CD4-positive, CD25-positive, alpha-beta regulatory T cell (primary cell): ENCODE measurements at regions not wholly inside any gene's neighbourhood (a gene's known extent, or its start where the extent isn't known, plus 50 kb on each side); places are given as distances from the start of the nearest gene placed in this dataset.

Experiments used
- ATAC-seq, 2 donors: fragments of 150-1000 bp; cut with Tn5 transposase; one replicate each; pipeline ENCODE4 v1.10.0; 2021; ENCODE audit warnings: low read depth in 2 of 2, moderate number of reproducible peaks in 2 of 2, moderate library complexity in 1 of 2
- DNase-seq, 3 donors: peaks; one replicate each; pipeline versions ENCODE4 v3.0.0 to v3.0.0-alpha.2; 2012 to 2022; ENCODE audit warnings: mixed read lengths in 1 of 3
- H3K27ac ChIP-seq: one replicate; pipeline ENCODE4 v1.7.0; 2013; ENCODE audit warnings: mild to moderate bottlenecking, low read length; ENCODE audit not compliant: insufficient read depth, poor library complexity, severe bottlenecking
- H3K27me3 ChIP-seq: one replicate; pipeline ENCODE4 v1.7.0; 2013; ENCODE audit warnings: low read length; ENCODE audit not compliant: control insufficient read depth, insufficient read depth
- H3K36me3 ChIP-seq: one replicate; pipeline ENCODE4 v1.7.0; 2013; ENCODE audit warnings: mild to moderate bottlenecking, low read length, moderate library complexity; ENCODE audit not compliant: control insufficient read depth, insufficient read depth
- H3K4me1 ChIP-seq: 2 replicates; pipeline ENCODE4 v1.7.0; 2013; ENCODE audit warnings: mild to moderate bottlenecking, low read length; ENCODE audit not compliant: insufficient read depth, control insufficient read depth, poor library complexity, severe bottlenecking
- H3K4me3 ChIP-seq: one replicate; pipeline ENCODE4 v1.7.0; 2013; ENCODE audit warnings: low read depth, mild to moderate bottlenecking, low read length, moderate library complexity
- H3K9me3 ChIP-seq, 2 experiments: 1 replicate in 1 of 2; 2 replicates in 1 of 2; pipeline ENCODE4 v1.7.0; 2013; ENCODE audit warnings: low read length in 2 of 2, mild to moderate bottlenecking in 1 of 2, moderate library complexity in 1 of 2; ENCODE audit not compliant: control insufficient read depth in 2 of 2
- H3K27ac Mint-ChIP-seq, 3 donors: one replicate each; pipeline ENCODE4 v1.8.0; 2020 to 2022; ENCODE audit warnings: mild to moderate bottlenecking in 3 of 3, mixed read lengths in 3 of 3, moderate library complexity in 2 of 3
- H3K27me3 Mint-ChIP-seq: one replicate; pipeline ENCODE4 v1.8.0; 2022; ENCODE audit warnings: mild to moderate bottlenecking, mixed read lengths
- H3K36me3 Mint-ChIP-seq: one replicate; pipeline ENCODE4 v1.8.0; 2020; ENCODE audit warnings: mixed read lengths
- H3K4me1 Mint-ChIP-seq, 4 donors: one replicate each; pipeline ENCODE4 v1.8.0; 2020 to 2022; ENCODE audit warnings: mixed read lengths in 4 of 4, mild to moderate bottlenecking in 1 of 4
- H3K4me3 Mint-ChIP-seq, 4 donors: one replicate each; pipeline ENCODE4 v1.8.0; 2020 to 2022; ENCODE audit warnings: mild to moderate bottlenecking in 4 of 4, mixed read lengths in 4 of 4, moderate library complexity in 3 of 4
- H3K9me3 Mint-ChIP-seq, 7 donors: one replicate each; pipeline ENCODE4 v1.8.0; 2020 to 2022; ENCODE audit warnings: mixed read lengths in 7 of 7, mild to moderate bottlenecking in 3 of 7, moderate library complexity in 2 of 7

- ATAC-seq, result no peak
- peaks cover 0 to 4% (median under 1%) of the 10 kb centered on the region in 4 donors for H3K4me1 Mint-ChIP-seq
- peaks cover 6% of the 10 kb centered on the region for H3K27me3 Mint-ChIP-seq
- H3K4me1 ChIP-seq, result no peaks in the 10 kb centered on the region
- H3K9me3 Mint-ChIP-seq, result peaks cover 0 to 4% (median 3%) of the 10 kb centered on the region in 7 donors
- H3K27ac Mint-ChIP-seq, result no peak overlapping the region
- no peak overlapping the region for H3K27ac ChIP-seq
- H3K4me3 Mint-ChIP-seq, result no peak overlapping the region
- no peaks in the 10 kb centered on the region for H3K9me3 ChIP-seq
- no peaks in the 10 kb centered on the region for H3K36me3 ChIP-seq
- H3K27me3 ChIP-seq, result no peaks in the 10 kb centered on the region
- no peaks in the 10 kb centered on the region for H3K36me3 Mint-ChIP-seq
- DNase-seq, result no peak
- H3K4me3 ChIP-seq, result no peak overlapping the region
Measured at GRCh38 chr10:62453274-62453673, 79.1 kb downstream of the ZNF365 start.

- ATAC-seq, result no peak
- H3K4me1 ChIP-seq, result no peaks in the 10 kb centered on the region
- Mint-ChIP-seq H3K27ac (peak overlapping the region in 2 of 3 donors; percentile 27 to 67), H3K4me1 (peaks cover 0 to 4% (median under 1%) of the 10 kb centered on the region in 4 donors), H3K9me3 (peaks cover 0 to 4% (median 3%) of the 10 kb centered on the region in 7 donors), H3K36me3 (no peaks in the 10 kb centered on the region), H3K4me3 (no peak overlapping the region), H3K27me3 (peaks cover 6% of the 10 kb centered on the region)
- H3K36me3 ChIP-seq, result no peaks in the 10 kb centered on the region
- H3K9me3 ChIP-seq, result no peaks in the 10 kb centered on the region
- H3K27me3 ChIP-seq, result no peaks in the 10 kb centered on the region
- H3K27ac ChIP-seq, result no peak overlapping the region
- no peak for DNase-seq
- no peak overlapping the region for H3K4me3 ChIP-seq
Measured at GRCh38 chr10:62454687-62455397, 80.7 kb downstream of the ZNF365 start.

- H3K27me3 Mint-ChIP-seq, result no peaks in the 10 kb centered on the region
- H3K27ac Mint-ChIP-seq, result no peak overlapping the region
- ATAC-seq (peak in 1 of 2 donors; percentile 52), DNase-seq (peak in 1 of 3 donors; percentile 3)
- peaks cover 0 to 4% (median 3%) of the 10 kb centered on the region in 7 donors for H3K9me3 Mint-ChIP-seq
- Histone ChIP-seq H3K36me3 (no peaks in the 10 kb centered on the region), H3K9me3 (no peaks in the 10 kb centered on the region), H3K4me3 (no peak overlapping the region), H3K27ac (no peak overlapping the region), H3K27me3 (no peaks in the 10 kb centered on the region), H3K4me1 (no peaks in the 10 kb centered on the region)
- H3K36me3 Mint-ChIP-seq, result no peaks in the 10 kb centered on the region
- H3K4me1 Mint-ChIP-seq, result peaks cover 0 to 4% (median under 1%) of the 10 kb centered on the region in 4 donors
- H3K4me3 Mint-ChIP-seq, result no peak overlapping the region
Measured at GRCh38 chr10:62456611-62457101, 82.5 kb downstream of the ZNF365 start.

GRCh38 chr10:62457196-62457595 is 83.0 kb downstream of the ZNF365 start:
- peaks cover 0 to 4% (median under 1%) of the 10 kb centered on the region in 4 donors for H3K4me1 Mint-ChIP-seq
- Histone ChIP-seq H3K27ac (no peak overlapping the region), H3K4me1 (no peaks in the 10 kb centered on the region), H3K4me3 (no peak overlapping the region), H3K9me3 (no peaks in the 10 kb centered on the region), H3K36me3 (no peaks in the 10 kb centered on the region), H3K27me3 (no peaks in the 10 kb centered on the region)
- H3K27ac Mint-ChIP-seq, result no peak overlapping the region
- peaks cover 0 to 4% (median 2%) of the 10 kb centered on the region in 7 donors for H3K9me3 Mint-ChIP-seq
- H3K4me3 Mint-ChIP-seq, result no peak overlapping the region
- no peak for ATAC-seq
- no peak for DNase-seq
- H3K36me3 Mint-ChIP-seq, result no peaks in the 10 kb centered on the region
- no peaks in the 10 kb centered on the region for H3K27me3 Mint-ChIP-seq

GRCh38 chr10:62457598-62457997 is 83.4 kb downstream of the ZNF365 start:
- Histone ChIP-seq H3K9me3 (no peaks in the 10 kb centered on the region), H3K4me3 (no peak overlapping the region), H3K4me1 (no peaks in the 10 kb centered on the region), H3K27ac (no peak overlapping the region), H3K36me3 (no peaks in the 10 kb centered on the region), H3K27me3 (no peaks in the 10 kb centered on the region)
- Mint-ChIP-seq H3K27ac (no peak overlapping the region), H3K27me3 (no peaks in the 10 kb centered on the region), H3K4me3 (no peak overlapping the region), H3K36me3 (no peaks in the 10 kb centered on the region), H3K4me1 (peaks cover 0 to 4% (median under 1%) of the 10 kb centered on the region in 4 donors), H3K9me3 (peaks cover 0 to 4% (median 2%) of the 10 kb centered on the region in 7 donors)
- ATAC-seq (no peak), DNase-seq (no peak)

- Histone ChIP-seq H3K27ac (no peak overlapping the region), H3K27me3 (no peaks in the 10 kb centered on the region), H3K4me1 (no peaks in the 10 kb centered on the region), H3K36me3 (no peaks in the 10 kb centered on the region), H3K4me3 (no peak overlapping the region), H3K9me3 (no peaks in the 10 kb centered on the region)
- ATAC-seq (no peak), DNase-seq (no peak)
- no peak overlapping the region for H3K4me3 Mint-ChIP-seq
- H3K4me1 Mint-ChIP-seq, result peaks cover 0 to 4% (median under 1%) of the 10 kb centered on the region in 4 donors
- no peaks in the 10 kb centered on the region for H3K36me3 Mint-ChIP-seq
- H3K27me3 Mint-ChIP-seq, result no peaks in the 10 kb centered on the region
- peaks cover 0 to 2% (median 0%) of the 10 kb centered on the region in 7 donors for H3K9me3 Mint-ChIP-seq
- no peak overlapping the region for H3K27ac Mint-ChIP-seq
Measured at GRCh38 chr10:62459072-62459471, 84.9 kb downstream of the ZNF365 start.

GRCh38 chr10:62459500-62459899 is 85.3 kb downstream of the ZNF365 start:
- no peak overlapping the region for H3K4me3 ChIP-seq
- Mint-ChIP-seq H3K36me3 (no peaks in the 10 kb centered on the region), H3K4me3 (no peak overlapping the region), H3K27me3 (no peaks in the 10 kb centered on the region), H3K4me1 (peaks cover 0 to 4% (median under 1%) of the 10 kb centered on the region in 4 donors), H3K27ac (no peak overlapping the region), H3K9me3 (peaks cover 0 to 2% (median 0%) of the 10 kb centered on the region in 7 donors)
- H3K36me3 ChIP-seq, result no peaks in the 10 kb centered on the region
- DNase-seq (no peak), ATAC-seq (no peak)
- no peaks in the 10 kb centered on the region for H3K9me3 ChIP-seq
- H3K27me3 ChIP-seq, result no peaks in the 10 kb centered on the region
- H3K4me1 ChIP-seq, result no peaks in the 10 kb centered on the region
- no peak overlapping the region for H3K27ac ChIP-seq

GRCh38 chr10:62460393-62460792 is 86.2 kb downstream of the ZNF365 start:
- Histone ChIP-seq H3K4me1 (no peaks in the 10 kb centered on the region), H3K36me3 (peaks cover 3% of the 10 kb centered on the region), H3K27me3 (no peaks in the 10 kb centered on the region), H3K27ac (no peak overlapping the region), H3K9me3 (peaks cover 0 to 8% of the 10 kb centered on the region in 2 experiments), H3K4me3 (no peak overlapping the region)
- Mint-ChIP-seq H3K4me1 (peaks cover 0 to 4% (median under 1%) of the 10 kb centered on the region in 4 donors), H3K27me3 (no peaks in the 10 kb centered on the region), H3K9me3 (peaks cover 0 to 2% (median 0%) of the 10 kb centered on the region in 7 donors), H3K36me3 (no peaks in the 10 kb centered on the region), H3K27ac (no peak overlapping the region), H3K4me3 (no peak overlapping the region)
- DNase-seq (no peak), ATAC-seq (no peak)
